H1 (cell line): ENCODE measurements at regions not wholly inside any gene's neighbourhood (a gene's known extent, or its start where the extent isn't known, plus 50 kb on each side); places are given as distances from the start of the nearest gene placed in this dataset.

Source experiments
- CTCF ChIA-PET: fragments of 300-600 bp; sonication (Branson Sonifier 250); formaldehyde crosslinking; loops from one replicate; lab custom pipeline; 2021; ENCODE audit not compliant: partially characterized antibody; lab: Charles Lee
- POLR2A ChIA-PET: fragments of 300-600 bp; sonication (Branson Sonifier 250); formaldehyde crosslinking; loops from one replicate; lab custom pipeline; 2021; ENCODE audit warnings: inconsistent platforms; ENCODE audit not compliant: partially characterized antibody; lab: Charles Lee
- DNase-seq, 2 experiments: peaks; one replicate each; pipeline versions ENCODE4 v3.0.0 to v3.0.0-alpha.2; 2010 to 2022; ENCODE audit warnings: low spot score in 2 of 2, low read depth in 1 of 2, mixed read lengths in 1 of 2
- FAIRE-seq: peaks from 2 replicates; lab custom pipeline; 2011; peaks lifted over from hg19 to GRCh38; lab: Jason Lieb, UNC
- H2AFZ ChIP-seq: 2 replicates; pipeline ENCODE4 v1.8.1; 2012; ENCODE audit warnings: low read length, inconsistent platforms
- H2AK5ac ChIP-seq: 2 replicates; pipeline ENCODE4 v1.6.1; 2013; ENCODE audit warnings: low read depth, low read length
- H2BK120ac ChIP-seq: replicated peaks from 2 replicates; pipeline ENCODE3; 2013; ENCODE audit warnings: low read depth, low read length, inconsistent platforms
- H2BK12ac ChIP-seq: 2 replicates; pipeline ENCODE4 v1.6.1; 2013; ENCODE audit warnings: low read depth, low read length
- H2BK15ac ChIP-seq: 2 replicates; pipeline ENCODE4 v1.6.1; 2013; ENCODE audit warnings: low read length
- H2BK20ac ChIP-seq: 2 replicates; pipeline ENCODE4 v1.6.1; 2013; ENCODE audit warnings: low read length
- H2BK5ac ChIP-seq: 2 replicates; pipeline ENCODE4 v1.6.1; 2013; ENCODE audit warnings: low read depth, low read length
- H3K14ac ChIP-seq: 2 replicates; pipeline ENCODE4 v1.6.1; 2013; ENCODE audit warnings: inconsistent platforms; ENCODE audit not compliant: insufficient read length
- H3K18ac ChIP-seq: 2 replicates; pipeline ENCODE4 v1.6.1; 2013; ENCODE audit warnings: low read length; ENCODE audit errors: extremely low read depth
- H3K23ac ChIP-seq: 2 replicates; pipeline ENCODE4 v1.6.1; 2013; ENCODE audit warnings: inconsistent platforms; ENCODE audit not compliant: insufficient read length
- H3K23me2 ChIP-seq: 2 replicates; pipeline ENCODE4 v1.6.1; 2013; ENCODE audit warnings: low read depth, low read length
- H3K27ac ChIP-seq: 2 replicates; pipeline ENCODE4 v1.6.1; 2011; ENCODE audit warnings: low read depth, low read length, inconsistent platforms
- H3K27me3 ChIP-seq, 4 experiments: replicated peaks in 1 of 4; 1 replicate in 1 of 4; 2 replicates in 3 of 4; pipeline versions ENCODE4 v1.6.1 to v1.8.1; 2011 to 2013; ENCODE audit warnings: low read length in 3 of 4, mild to moderate bottlenecking in 3 of 4, inconsistent platforms in 2 of 4, mixed read lengths in 2 of 4, moderate library complexity in 1 of 4; ENCODE audit not compliant: control insufficient read depth in 3 of 4, insufficient read depth in 3 of 4; ENCODE audit errors: extremely low read depth in 1 of 4
- H3K36me3 ChIP-seq, 4 experiments: 2 replicates each; pipeline versions ENCODE4 v1.6.1 to v1.8.1; 2011 to 2013; ENCODE audit warnings: mild to moderate bottlenecking in 4 of 4, low read length in 3 of 4, moderate library complexity in 2 of 4, control low read depth in 1 of 4, inconsistent platforms in 1 of 4; ENCODE audit not compliant: insufficient read depth in 4 of 4, control insufficient read depth in 2 of 4
- H3K4ac ChIP-seq: replicated peaks from 2 replicates; pipeline ENCODE3; 2013; ENCODE audit warnings: low read length, low read depth, mixed read lengths, inconsistent platforms; ENCODE audit not compliant: insufficient read length
- H3K4me1 ChIP-seq, 4 experiments: replicated peaks in 1 of 4; 1 replicate in 1 of 4; 2 replicates in 3 of 4; pipeline versions ENCODE4 v1.6.1 to v1.8.1; 2011 to 2013; ENCODE audit warnings: low read length in 3 of 4, inconsistent platforms in 2 of 4, mixed read lengths in 1 of 4; ENCODE audit not compliant: insufficient read depth in 4 of 4, control insufficient read depth in 3 of 4
- H3K4me2 ChIP-seq, 2 experiments: 2 replicates each; pipeline versions ENCODE4 v1.6.1 to v1.8.1; 2011 to 2013; ENCODE audit warnings: low read depth in 2 of 2, low read length in 2 of 2, control low read depth in 1 of 2, inconsistent platforms in 1 of 2, mild to moderate bottlenecking in 1 of 2; ENCODE audit not compliant: insufficient read depth in 1 of 2
- H3K4me3 ChIP-seq, 4 experiments: fragments of 200-600, 300-600 bp in 1 of 4; sonication (generic), shearing (Covaris generic), sonication (Bioruptor Twin) in 1 of 4; 2 replicates each; pipeline versions ENCODE4 v1.5.1 to v1.8.1; 2011 to 2016; ENCODE audit warnings: low read length in 4 of 4, low read depth in 3 of 4, control low read depth in 2 of 4, inconsistent platforms in 2 of 4, mild to moderate bottlenecking in 2 of 4, mixed read lengths in 1 of 4, moderate library complexity in 1 of 4; ENCODE audit not compliant: insufficient read depth in 2 of 4; ENCODE audit errors: extremely low read depth in 1 of 4
- H3K56ac ChIP-seq: replicated peaks from 2 replicates; pipeline ENCODE3; 2013; ENCODE audit warnings: low read depth, mild to moderate bottlenecking, mixed read lengths, low read length, inconsistent platforms; ENCODE audit not compliant: insufficient read length
- H3K79me1 ChIP-seq: 2 replicates; pipeline ENCODE4 v1.6.1; 2013; ENCODE audit warnings: low read depth, low read length, control low read depth
- H3K79me2 ChIP-seq, 2 experiments: 2 replicates each; pipeline versions ENCODE4 v1.6.1 to v1.8.1; 2012 to 2013; ENCODE audit warnings: low read length in 2 of 2, mild to moderate bottlenecking in 2 of 2, inconsistent platforms in 1 of 2; ENCODE audit not compliant: insufficient read depth in 2 of 2, control insufficient read depth in 1 of 2
- H3K9ac ChIP-seq, 4 experiments: replicated peaks in 1 of 4; 1 replicate in 1 of 4; 2 replicates in 3 of 4; pipeline versions ENCODE4 v1.6.1 to v1.8.1; 2011 to 2013; ENCODE audit warnings: low read depth in 3 of 4, low read length in 3 of 4, control low read depth in 2 of 4, mild to moderate bottlenecking in 2 of 4, moderate library complexity in 2 of 4, inconsistent platforms in 1 of 4; ENCODE audit errors: extremely low read depth in 1 of 4
- H3K9me3 ChIP-seq, 2 experiments: 2 replicates each; pipeline versions ENCODE4 v1.6.1 to v1.8.1; 2012 to 2013; ENCODE audit warnings: mild to moderate bottlenecking in 2 of 2, moderate library complexity in 2 of 2, control low read depth in 1 of 2, inconsistent platforms in 1 of 2, low read depth in 1 of 2, low read length in 1 of 2, mixed read lengths in 1 of 2; ENCODE audit not compliant: insufficient read depth in 2 of 2
- H4K20me1 ChIP-seq, 2 experiments: replicated peaks in 1 of 2; 2 replicates each; pipeline versions ENCODE3 to v1.8.1; 2011 to 2013; ENCODE audit warnings: inconsistent platforms in 2 of 2, low read length in 2 of 2, mild to moderate bottlenecking in 1 of 2; ENCODE audit not compliant: insufficient read depth in 2 of 2, control insufficient read depth in 1 of 2
- H4K5ac ChIP-seq: 2 replicates; pipeline ENCODE4 v1.6.1; 2013; ENCODE audit warnings: low read length, low read depth, mixed read lengths, inconsistent platforms; ENCODE audit not compliant: insufficient read length
- H4K8ac ChIP-seq: 2 replicates; pipeline ENCODE4 v1.8.0; 2013; ENCODE audit warnings: mild to moderate bottlenecking, moderate library complexity, low read length, inconsistent platforms; ENCODE audit not compliant: insufficient read depth; ENCODE audit errors: extremely low read depth
- H4K91ac ChIP-seq: replicated peaks from 2 replicates; pipeline ENCODE3; 2013; ENCODE audit warnings: low read length, mixed read lengths, inconsistent platforms; ENCODE audit not compliant: insufficient read length
- CHD1 ChIP-seq: IDR thresholded peaks from 2 replicates; pipeline ENCODE4 v1.6.1; 2012; ENCODE audit warnings: low read depth, low read length, improper control_type of control experiment
- CHD2 ChIP-seq: IDR thresholded peaks from 2 replicates; pipeline ENCODE4 v1.6.1; 2012; ENCODE audit warnings: low read length, improper control_type of control experiment
- HDAC2 ChIP-seq, 2 experiments: fragments of 300-600 bp in 1 of 2; sonication (generic) in 1 of 2; IDR thresholded peaks; 2 replicates each; pipeline ENCODE4 v1.6.1; 2011 to 2012; ENCODE audit warnings: low read depth in 2 of 2, low read length in 2 of 2, mild to moderate bottlenecking in 2 of 2, moderate library complexity in 2 of 2, borderline replicate concordance in 1 of 2, inconsistent platforms in 1 of 2
- NRF1 ChIP-seq: IDR thresholded peaks from 2 replicates; pipeline ENCODE4 v1.6.1; 2011; ENCODE audit warnings: mild to moderate bottlenecking, low read depth, low read length, improper control_type of control experiment
- POLR2A ChIP-seq, 2 experiments: IDR thresholded peaks; 1 replicate in 1 of 2; 2 replicates in 1 of 2; pipeline ENCODE4 v1.6.1; 2011; ENCODE audit warnings: low read depth in 2 of 2, low read length in 2 of 2, mild to moderate bottlenecking in 2 of 2; ENCODE audit errors: control extremely low read depth in 1 of 2
- SRF ChIP-seq: IDR thresholded peaks from 2 replicates; pipeline ENCODE4 v1.6.1; 2011; ENCODE audit warnings: mild to moderate bottlenecking, low read depth, low read length, moderate library complexity
- WGBS, 2 experiments: shearing (Covaris generic) in 1 of 2; methylation state at CpG; one replicate each; pipeline versions ENCODE4 v1.1.6 to v1.1.7; 2013 to 2015; ENCODE audit warnings: low lambda C conversion rate in 2 of 2, mixed read lengths in 2 of 2, inconsistent platforms in 1 of 2, low coverage in 1 of 2, missing lambda C conversion rate in 1 of 2; ENCODE audit not compliant: insufficient replicate concordance in 2 of 2, insufficient coverage in 1 of 2, insufficient read length in 1 of 2; ENCODE audit errors: extremely low coverage in 1 of 2, missing lambda C conversion rate in 1 of 2; 5-methylcytosine and 5-hydroxymethylcytosine counted together
- TF ChIP-seq, protein P1 (sequence below), 3 experiments: IDR thresholded peaks; 1 replicate in 2 of 3; 2 replicates in 1 of 3; pipeline versions ENCODE4 v1.5.1 to v1.6.1; 2011; ENCODE audit warnings: low read length in 3 of 3, mild to moderate bottlenecking in 3 of 3, inconsistent platforms in 2 of 3, low read depth in 1 of 3, moderate library complexity in 1 of 3; ENCODE audit not compliant: insufficient read depth in 1 of 3; ENCODE audit errors: control extremely low read depth in 1 of 3

DNA sequence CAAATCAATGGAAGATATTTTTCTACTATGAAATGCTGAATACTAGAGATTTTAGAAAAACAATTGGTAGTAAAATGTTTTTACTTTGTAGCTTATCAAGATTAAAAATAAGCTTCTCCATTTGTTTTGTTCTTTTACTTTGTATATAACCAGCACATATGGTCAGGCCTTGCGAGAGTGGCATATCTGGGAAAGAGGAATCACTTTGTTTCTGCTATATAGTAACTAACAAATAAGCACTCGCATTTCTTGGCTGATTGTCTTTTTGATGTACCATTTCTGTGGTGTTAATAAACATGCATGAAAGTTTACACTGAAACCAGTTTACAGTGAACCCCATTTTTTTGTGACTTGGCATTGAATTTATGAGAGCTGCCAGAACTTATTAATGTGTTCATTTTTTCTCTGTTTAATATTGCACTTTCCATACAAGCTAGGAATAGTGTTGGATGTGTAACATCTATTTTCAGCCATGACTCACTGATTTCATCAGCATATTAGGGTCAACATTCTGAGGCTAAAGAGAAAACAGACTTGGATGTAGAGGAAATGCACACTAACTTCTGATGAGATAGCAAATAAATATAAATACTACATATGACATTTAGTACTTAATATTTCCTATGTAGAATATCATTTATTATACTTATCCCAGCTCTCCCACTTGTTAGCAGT, 635.5 kb downstream of the KCNH5 start:
- H3K4me2 ChIP-seq, result peak overlapping the region in 1 of 2 experiments; percentile 32; a peak in 1 of 4 replicates
- no peak overlapping the region for H2BK15ac ChIP-seq
- no peak overlapping the region for H3K4ac ChIP-seq
- H3K4me1 ChIP-seq, result peaks cover 0 to 8% (median 2%) of the 10 kb centered on the region in 4 experiments; a peak in 2 of 7 replicates
- H3K23me2 ChIP-seq, result no peaks in the 10 kb centered on the region
- no peak overlapping the region for H2BK5ac ChIP-seq
- H3K9me3 ChIP-seq, result no peaks in the 10 kb centered on the region
- H2AK5ac ChIP-seq, result no peak overlapping the region
- H3K27me3 ChIP-seq, result no peaks in the 10 kb centered on the region
- no peak overlapping the region for H4K8ac ChIP-seq
- H4K20me1 ChIP-seq, result no peaks in the 10 kb centered on the region
- no peaks in the 10 kb centered on the region for H3K79me2 ChIP-seq
- DNase-seq (no peak), FAIRE-seq (no peak)
- H2BK20ac ChIP-seq, result no peak overlapping the region
- no peak overlapping the region for H2AFZ ChIP-seq
- H4K5ac ChIP-seq, result no peak overlapping the region
- TF ChIP-seq CHD2, result no peak
- TF ChIP-seq, protein P1, sequence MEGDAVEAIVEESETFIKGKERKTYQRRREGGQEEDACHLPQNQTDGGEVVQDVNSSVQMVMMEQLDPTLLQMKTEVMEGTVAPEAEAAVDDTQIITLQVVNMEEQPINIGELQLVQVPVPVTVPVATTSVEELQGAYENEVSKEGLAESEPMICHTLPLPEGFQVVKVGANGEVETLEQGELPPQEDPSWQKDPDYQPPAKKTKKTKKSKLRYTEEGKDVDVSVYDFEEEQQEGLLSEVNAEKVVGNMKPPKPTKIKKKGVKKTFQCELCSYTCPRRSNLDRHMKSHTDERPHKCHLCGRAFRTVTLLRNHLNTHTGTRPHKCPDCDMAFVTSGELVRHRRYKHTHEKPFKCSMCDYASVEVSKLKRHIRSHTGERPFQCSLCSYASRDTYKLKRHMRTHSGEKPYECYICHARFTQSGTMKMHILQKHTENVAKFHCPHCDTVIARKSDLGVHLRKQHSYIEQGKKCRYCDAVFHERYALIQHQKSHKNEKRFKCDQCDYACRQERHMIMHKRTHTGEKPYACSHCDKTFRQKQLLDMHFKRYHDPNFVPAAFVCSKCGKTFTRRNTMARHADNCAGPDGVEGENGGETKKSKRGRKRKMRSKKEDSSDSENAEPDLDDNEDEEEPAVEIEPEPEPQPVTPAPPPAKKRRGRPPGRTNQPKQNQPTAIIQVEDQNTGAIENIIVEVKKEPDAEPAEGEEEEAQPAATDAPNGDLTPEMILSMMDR (IDR thresholded peaks at IDR 0.05; ENCODE audit: control extremely low read depth in 1 of 3, insufficient read depth in 1 of 3, low read depth in 1 of 3, low read length in 3 of 3), result no peak
- TF ChIP-seq SRF, result no peak
- no peak for TF ChIP-seq HDAC2 (IDR thresholded peaks at IDR 0.05; ENCODE audit: borderline replicate concordance in 1 of 2, low read depth in 2 of 2, low read length in 2 of 2)
- TF ChIP-seq NRF1, result no peak
- no peak for TF ChIP-seq CHD1
- TF ChIP-seq POLR2A (IDR thresholded peaks at IDR 0.05; ENCODE audit: control extremely low read depth in 1 of 2, low read depth in 2 of 2, low read length in 2 of 2), result no peak
- H3K4me3 ChIP-seq, result peak overlapping the region in 1 of 4 experiments; percentile 10; a peak in 1 of 8 replicates
- H4K91ac ChIP-seq, result no peak overlapping the region
- H3K27ac ChIP-seq, result no peak overlapping the region
- H3K56ac ChIP-seq, result no peak overlapping the region
- ChIA-PET POLR2A (no interaction called here), CTCF (interaction anchor here (1.1 kb wide), 1 partner anchor 61 kb away, joined by 3 read pairs; no protein-coding TSS in a partner anchor)
- no peaks in the 10 kb centered on the region for H3K36me3 ChIP-seq
- 90% methylated on average over 2 of the region's 2 CpGs; no CpG with 5 or more reads in 1 of the 2 experiments for WGBS, 2 experiments
- no peaks in the 10 kb centered on the region for H3K79me1 ChIP-seq
- H2BK120ac ChIP-seq, result no peak overlapping the region
- no peak overlapping the region for H2BK12ac ChIP-seq
- no peak overlapping the region for H3K23ac ChIP-seq
- no peak overlapping the region for H3K14ac ChIP-seq
- H3K9ac ChIP-seq, result no peak overlapping the region
- no peak overlapping the region for H3K18ac ChIP-seq
